Natural killer cell (primary cell): ENCODE measurements at regions not wholly inside any gene's neighbourhood (a gene's known extent, or its start where the extent isn't known, plus 50 kb on each side); places are given as distances from the start of the nearest gene placed in this dataset.

Experiments
- ATAC-seq, 3 donors: fragments of 150-1000 bp in 2 of 3; fragments of 200-7000 bp in 1 of 3; cut with Tn5 transposase; 1 replicate in 1 of 3; 2 replicates in 2 of 3; pipeline ENCODE4 v1.10.0; 2021; ENCODE audit warnings: mild to moderate bottlenecking in 2 of 3, moderate library complexity in 2 of 3
- DNase-seq, 2 donors: peaks; one replicate each; pipeline versions ENCODE4 v3.0.0 to v3.0.0-alpha.2; 2013 to 2021; ENCODE audit warnings: mixed read lengths in 1 of 2
- H3K27ac ChIP-seq: one replicate; pipeline ENCODE4 v1.5.1; 2013; ENCODE audit warnings: mild to moderate bottlenecking, low read length
- H3K27me3 ChIP-seq: one replicate; pipeline ENCODE4 v1.6.1; 2013; ENCODE audit warnings: low read length; ENCODE audit not compliant: control insufficient read depth, insufficient read depth
- H3K36me3 ChIP-seq: one replicate; pipeline ENCODE4 v1.6.1; 2013; ENCODE audit warnings: low read length; ENCODE audit not compliant: control insufficient read depth, insufficient read depth
- H3K4me1 ChIP-seq: one replicate; pipeline ENCODE4 v1.6.1; 2013; ENCODE audit warnings: low read length; ENCODE audit not compliant: control insufficient read depth, insufficient read depth
- H3K4me3 ChIP-seq: one replicate; pipeline ENCODE4 v1.5.1; 2013; ENCODE audit warnings: low read length
- H3K9me3 ChIP-seq: one replicate; pipeline ENCODE4 v1.6.1; 2013; ENCODE audit warnings: low read length; ENCODE audit not compliant: control insufficient read depth, insufficient read depth
- H3K27ac Mint-ChIP-seq, 2 donors: one replicate each; pipeline ENCODE4 v1.8.0; 2022; ENCODE audit warnings: mild to moderate bottlenecking in 2 of 2, mixed read lengths in 2 of 2, moderate library complexity in 1 of 2
- H3K27me3 Mint-ChIP-seq, 2 donors: one replicate each; pipeline ENCODE4 v1.8.0; 2022; ENCODE audit warnings: low read depth in 2 of 2, mixed read lengths in 2 of 2
- H3K36me3 Mint-ChIP-seq: one replicate; pipeline ENCODE4 v1.8.0; 2022; ENCODE audit warnings: mixed read lengths
- H3K4me1 Mint-ChIP-seq, 2 donors: one replicate each; pipeline ENCODE4 v1.8.0; 2022; ENCODE audit warnings: mixed read lengths in 2 of 2
- H3K4me3 Mint-ChIP-seq: one replicate; pipeline ENCODE4 v1.8.0; 2022; ENCODE audit warnings: mild to moderate bottlenecking, moderate library complexity, mixed read lengths
- H3K9me3 Mint-ChIP-seq, 2 donors: one replicate each; pipeline ENCODE4 v1.8.0; 2022; ENCODE audit warnings: mixed read lengths in 2 of 2
- WGBS: methylation state at CpG from one replicate; pipeline ENCODE4 v1.1.7; 2013; ENCODE audit warnings: missing lambda C conversion rate; ENCODE audit not compliant: insufficient coverage; 5-methylcytosine and 5-hydroxymethylcytosine counted together
- intact Hi-C: fragments of 100-400 bp; cut with micrococcal nuclease; formaldehyde crosslinking; loops from one replicate; pipeline ENCODE4 v1.14.2; 2022
- TF ChIP-seq, protein P1 (sequence below): fragments of 200-600 bp; IDR thresholded peaks from one replicate; pipeline ENCODE4 v1.8.0; 2022; ENCODE audit warnings: antibody characterized with exemption

DNA sequence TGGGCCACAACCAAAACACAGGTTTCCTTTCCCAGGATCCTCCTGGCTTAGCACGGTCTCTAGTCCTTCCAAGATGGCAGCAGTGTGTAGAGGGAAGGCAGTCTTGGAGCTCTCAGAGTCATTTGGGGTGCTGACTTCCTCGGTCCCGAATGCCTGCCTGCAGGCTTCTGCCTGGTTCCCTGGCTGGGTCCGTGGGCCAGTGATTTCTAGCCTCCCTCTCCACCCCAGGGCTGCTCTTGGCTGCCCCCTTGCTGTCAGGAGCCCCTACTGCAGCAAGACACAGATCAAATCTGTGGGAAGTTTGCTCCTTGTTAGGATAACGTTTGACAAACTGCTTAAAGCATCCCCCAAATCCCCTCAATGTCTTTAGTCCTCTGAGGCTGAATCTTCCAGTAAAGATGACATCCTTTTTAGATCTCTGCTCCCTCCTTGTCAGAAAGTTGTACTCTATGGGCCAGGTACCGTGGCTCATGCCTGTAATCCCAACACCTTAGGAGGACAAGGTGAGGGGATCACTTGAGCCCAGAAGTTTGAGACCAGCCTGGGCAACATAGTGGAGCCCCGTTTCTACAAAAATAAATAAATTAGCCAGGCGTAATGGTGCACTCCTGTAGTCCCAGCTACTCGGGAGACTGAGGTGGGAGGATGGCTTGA lies 272.5 kb downstream of the RRAGC start:
- Mint-ChIP-seq H3K4me3 (no peak overlapping the region), H3K9me3 (no peaks in the 10 kb centered on the region), H3K27ac (no peak overlapping the region), H3K36me3 (no peaks in the 10 kb centered on the region), H3K4me1 (peaks cover 0 to 11% of the 10 kb centered on the region in 2 donors), H3K27me3 (peaks cover under 1 to 7% of the 10 kb centered on the region in 2 donors)
- Histone ChIP-seq H3K4me3 (no peak overlapping the region), H3K36me3 (no peaks in the 10 kb centered on the region), H3K27me3 (no peaks in the 10 kb centered on the region), H3K4me1 (peaks cover 3% of the 10 kb centered on the region), H3K27ac (no peak overlapping the region), H3K9me3 (no peaks in the 10 kb centered on the region)
- intact Hi-C loops: loop anchor here (2.0 to 10.0 kb wide), 2 partner anchors 62 to 96 kb away; no protein-coding TSS in a partner anchor
- DNase-seq (peak; percentile 33 to 72), ATAC-seq (peak; percentile 49 to 82 (median 73))
- 35% methylated on average over 9 of the region's 9 CpGs for WGBS
- TF ChIP-seq, protein P1, sequence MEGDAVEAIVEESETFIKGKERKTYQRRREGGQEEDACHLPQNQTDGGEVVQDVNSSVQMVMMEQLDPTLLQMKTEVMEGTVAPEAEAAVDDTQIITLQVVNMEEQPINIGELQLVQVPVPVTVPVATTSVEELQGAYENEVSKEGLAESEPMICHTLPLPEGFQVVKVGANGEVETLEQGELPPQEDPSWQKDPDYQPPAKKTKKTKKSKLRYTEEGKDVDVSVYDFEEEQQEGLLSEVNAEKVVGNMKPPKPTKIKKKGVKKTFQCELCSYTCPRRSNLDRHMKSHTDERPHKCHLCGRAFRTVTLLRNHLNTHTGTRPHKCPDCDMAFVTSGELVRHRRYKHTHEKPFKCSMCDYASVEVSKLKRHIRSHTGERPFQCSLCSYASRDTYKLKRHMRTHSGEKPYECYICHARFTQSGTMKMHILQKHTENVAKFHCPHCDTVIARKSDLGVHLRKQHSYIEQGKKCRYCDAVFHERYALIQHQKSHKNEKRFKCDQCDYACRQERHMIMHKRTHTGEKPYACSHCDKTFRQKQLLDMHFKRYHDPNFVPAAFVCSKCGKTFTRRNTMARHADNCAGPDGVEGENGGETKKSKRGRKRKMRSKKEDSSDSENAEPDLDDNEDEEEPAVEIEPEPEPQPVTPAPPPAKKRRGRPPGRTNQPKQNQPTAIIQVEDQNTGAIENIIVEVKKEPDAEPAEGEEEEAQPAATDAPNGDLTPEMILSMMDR: peak; percentile 77

DNA sequence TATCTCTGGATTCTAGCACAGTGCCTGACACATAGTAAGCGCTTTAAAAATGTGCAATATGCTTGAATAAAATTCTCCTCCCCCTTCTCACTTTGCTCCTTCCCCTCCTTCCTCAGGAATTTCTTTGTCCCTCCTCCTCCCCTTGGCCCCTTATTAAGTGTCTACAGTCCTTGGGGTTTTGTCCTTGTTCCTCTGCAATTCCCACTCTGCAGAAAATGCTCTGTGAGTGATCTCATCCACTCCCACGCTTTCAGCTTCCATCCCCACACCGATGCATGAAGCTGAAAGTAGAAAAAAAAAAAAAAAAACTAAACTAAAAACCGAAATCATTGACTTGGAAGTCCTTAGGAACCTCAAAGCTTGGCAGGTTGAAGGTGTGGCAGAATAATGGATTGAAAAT lies 273.6 kb downstream of the RRAGC start:
- Mint-ChIP-seq H3K36me3 (no peaks in the 10 kb centered on the region), H3K27ac (no peak overlapping the region), H3K4me1 (peaks cover 0 to 11% of the 10 kb centered on the region in 2 donors), H3K4me3 (no peak overlapping the region), H3K27me3 (peaks cover 11 to 14% of the 10 kb centered on the region in 2 donors), H3K9me3 (no peaks in the 10 kb centered on the region)
- DNase-seq (no peak), ATAC-seq (no peak)
- Histone ChIP-seq H3K4me1 (peaks cover 3% of the 10 kb centered on the region), H3K27me3 (no peaks in the 10 kb centered on the region), H3K4me3 (no peak overlapping the region), H3K27ac (no peak overlapping the region), H3K36me3 (no peaks in the 10 kb centered on the region), H3K9me3 (no peaks in the 10 kb centered on the region)
- TF ChIP-seq, protein P1: no peak
- intact Hi-C loops: loop anchor here (2.0 to 10.0 kb wide), 2 partner anchors 61 to 95 kb away; no protein-coding TSS in a partner anchor
- WGBS: 82% methylated on average over 4 of the region's 4 CpGs

DNA sequence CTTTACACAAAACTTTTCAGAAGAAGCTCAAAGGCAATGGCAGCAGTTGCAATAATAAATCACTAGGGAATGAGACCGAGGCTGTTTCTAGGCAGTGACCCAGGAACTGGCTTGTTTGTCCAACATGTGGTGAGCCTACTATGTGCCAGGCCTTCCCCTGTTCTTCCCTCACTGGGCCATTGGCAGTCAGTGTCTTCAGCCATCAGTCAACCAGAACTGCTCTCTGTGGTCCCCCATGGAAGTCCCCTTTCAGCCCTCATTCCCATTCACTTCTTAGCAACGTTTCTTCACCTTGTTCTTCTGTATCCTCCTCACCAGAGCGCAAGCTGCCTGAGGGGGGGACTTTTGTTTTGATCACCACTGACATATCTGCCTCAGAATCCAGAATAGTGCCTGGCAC lies 274.1 kb downstream of the RRAGC start:
- TF ChIP-seq, protein P1: no peak
- H3K27me3 ChIP-seq: no peaks in the 10 kb centered on the region
- H3K9me3 ChIP-seq: no peaks in the 10 kb centered on the region
- H3K4me1 Mint-ChIP-seq: peaks cover 0 to 11% of the 10 kb centered on the region in 2 donors
- peaks cover 14 to 16% of the 10 kb centered on the region in 2 donors for H3K27me3 Mint-ChIP-seq
- peaks cover 3% of the 10 kb centered on the region for H3K4me1 ChIP-seq
- H3K36me3 Mint-ChIP-seq: no peaks in the 10 kb centered on the region
- no peak overlapping the region for H3K4me3 Mint-ChIP-seq
- no peaks in the 10 kb centered on the region for H3K36me3 ChIP-seq
- ATAC-seq: no peak
- H3K9me3 Mint-ChIP-seq: no peaks in the 10 kb centered on the region
- intact Hi-C loops: loop anchor here (10.0 kb wide), 1 partner anchor 61 kb away; no protein-coding TSS in a partner anchor
- no peak for DNase-seq
- 61% methylated on average over 3 of the region's 3 CpGs for WGBS
- H3K4me3 ChIP-seq: no peak overlapping the region
- no peak overlapping the region for H3K27ac Mint-ChIP-seq
- no peak overlapping the region for H3K27ac ChIP-seq
